LNCaP clone FGC (cell line): ENCODE measurements at regions not wholly inside any gene's neighbourhood (a gene's known extent, or its start where the extent isn't known, plus 50 kb on each side); places are given as distances from the start of the nearest gene placed in this dataset.

ENCODE experiments used
- DNase-seq: peaks from one replicate; pipeline ENCODE4 v3.0.0-alpha.2; 2011; ENCODE audit warnings: low read depth
- H3K4me3 ChIP-seq: 2 replicates; pipeline ENCODE4 v1.5.1; 2011; ENCODE audit warnings: mild to moderate bottlenecking, low read depth, low read length, control low read depth
- TF ChIP-seq, protein P1 (sequence below): IDR thresholded peaks from 2 replicates; pipeline ENCODE4 v1.5.1; 2012; ENCODE audit warnings: mild to moderate bottlenecking; ENCODE audit not compliant: control insufficient read depth, insufficient read depth; ENCODE audit errors: extremely low read depth

DNA sequence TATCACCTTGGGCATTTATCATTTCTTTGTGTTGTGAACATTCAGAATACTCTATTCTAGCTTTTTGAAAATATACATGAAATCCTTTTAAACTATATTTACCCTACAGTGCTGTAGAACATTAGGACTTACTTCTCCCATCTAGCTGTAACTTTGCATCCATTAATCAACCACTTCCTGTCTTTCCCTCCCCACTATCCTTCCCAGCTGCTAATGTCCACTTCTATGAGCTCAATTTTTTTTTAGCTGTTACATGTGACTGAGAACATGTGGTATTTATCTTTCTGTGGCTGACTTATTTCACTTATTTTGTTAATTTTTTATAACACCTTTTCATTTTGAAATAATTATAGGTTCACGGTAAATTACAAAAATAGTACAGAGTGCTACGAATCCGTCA lies 136.0 kb downstream of the LMNTD1 start:
- no peak overlapping the region for H3K4me3 ChIP-seq
- TF ChIP-seq, protein P1, sequence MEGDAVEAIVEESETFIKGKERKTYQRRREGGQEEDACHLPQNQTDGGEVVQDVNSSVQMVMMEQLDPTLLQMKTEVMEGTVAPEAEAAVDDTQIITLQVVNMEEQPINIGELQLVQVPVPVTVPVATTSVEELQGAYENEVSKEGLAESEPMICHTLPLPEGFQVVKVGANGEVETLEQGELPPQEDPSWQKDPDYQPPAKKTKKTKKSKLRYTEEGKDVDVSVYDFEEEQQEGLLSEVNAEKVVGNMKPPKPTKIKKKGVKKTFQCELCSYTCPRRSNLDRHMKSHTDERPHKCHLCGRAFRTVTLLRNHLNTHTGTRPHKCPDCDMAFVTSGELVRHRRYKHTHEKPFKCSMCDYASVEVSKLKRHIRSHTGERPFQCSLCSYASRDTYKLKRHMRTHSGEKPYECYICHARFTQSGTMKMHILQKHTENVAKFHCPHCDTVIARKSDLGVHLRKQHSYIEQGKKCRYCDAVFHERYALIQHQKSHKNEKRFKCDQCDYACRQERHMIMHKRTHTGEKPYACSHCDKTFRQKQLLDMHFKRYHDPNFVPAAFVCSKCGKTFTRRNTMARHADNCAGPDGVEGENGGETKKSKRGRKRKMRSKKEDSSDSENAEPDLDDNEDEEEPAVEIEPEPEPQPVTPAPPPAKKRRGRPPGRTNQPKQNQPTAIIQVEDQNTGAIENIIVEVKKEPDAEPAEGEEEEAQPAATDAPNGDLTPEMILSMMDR: no peak
- DNase-seq: no peak

DNA sequence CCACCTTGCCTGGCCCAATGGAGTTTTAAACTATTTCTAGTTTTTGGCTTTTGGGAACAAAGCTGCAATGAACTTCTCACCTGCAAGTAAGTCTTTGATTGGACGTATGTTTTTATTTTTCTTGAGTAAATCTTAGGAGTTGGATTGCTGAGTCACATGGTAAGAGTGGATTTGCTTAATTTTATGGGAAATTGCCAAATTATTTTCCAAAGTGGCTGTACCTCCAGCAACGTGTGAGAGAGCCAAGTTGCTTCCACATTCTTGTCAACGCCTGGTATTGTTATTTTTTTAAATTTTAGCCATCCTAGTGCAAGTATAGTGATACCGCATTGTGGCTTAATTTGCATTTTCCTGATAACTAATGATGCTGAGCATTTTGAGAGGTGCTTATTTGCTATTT lies 136.6 kb downstream of the LMNTD1 start:
- TF ChIP-seq, protein P1: no peak
- no peak for DNase-seq
- no peak overlapping the region for H3K4me3 ChIP-seq

DNA sequence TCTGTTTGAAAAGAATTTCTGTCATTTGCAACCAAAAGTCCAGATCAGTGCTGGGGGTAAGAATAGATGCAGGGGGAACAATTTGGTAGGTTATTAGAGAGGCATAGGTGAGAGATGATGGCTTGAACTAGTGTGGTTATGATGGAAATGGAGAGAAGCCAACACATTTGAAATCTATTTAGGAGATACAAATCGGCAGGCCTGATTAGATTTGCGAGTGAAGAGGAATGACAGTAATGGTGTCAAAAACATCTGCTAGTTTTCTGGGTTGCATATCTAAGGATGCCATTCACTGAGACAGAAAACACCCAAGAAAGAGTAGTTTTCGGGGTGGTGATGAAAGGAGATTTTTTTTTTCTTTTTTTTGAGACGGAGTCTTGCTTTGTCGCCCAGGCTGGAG lies 138.1 kb downstream of the LMNTD1 start:
- TF ChIP-seq, protein P1: no peak
- no peak for DNase-seq
- no peak overlapping the region for H3K4me3 ChIP-seq

DNA sequence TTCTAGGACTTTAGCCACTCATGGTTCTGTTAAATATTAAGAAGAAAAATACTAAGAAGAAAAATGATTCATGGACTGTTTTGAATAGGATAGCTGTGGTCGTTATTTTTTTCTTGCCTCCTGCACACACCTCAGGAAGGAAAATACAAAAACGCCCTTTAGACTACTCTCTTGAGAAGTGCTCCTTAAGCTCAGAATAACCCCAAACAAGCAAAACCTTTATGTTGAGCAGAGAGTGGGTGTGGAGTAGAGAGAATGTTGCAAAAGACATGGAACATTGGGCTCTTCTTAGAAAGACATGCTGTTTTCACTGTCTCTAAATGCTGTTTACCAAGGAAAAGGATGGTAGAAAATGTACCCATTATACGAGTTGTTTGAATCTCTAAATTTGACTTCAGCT lies 140.3 kb downstream of the LMNTD1 start:
- no peak for DNase-seq
- TF ChIP-seq, protein P1: no peak
- no peak overlapping the region for H3K4me3 ChIP-seq

DNA sequence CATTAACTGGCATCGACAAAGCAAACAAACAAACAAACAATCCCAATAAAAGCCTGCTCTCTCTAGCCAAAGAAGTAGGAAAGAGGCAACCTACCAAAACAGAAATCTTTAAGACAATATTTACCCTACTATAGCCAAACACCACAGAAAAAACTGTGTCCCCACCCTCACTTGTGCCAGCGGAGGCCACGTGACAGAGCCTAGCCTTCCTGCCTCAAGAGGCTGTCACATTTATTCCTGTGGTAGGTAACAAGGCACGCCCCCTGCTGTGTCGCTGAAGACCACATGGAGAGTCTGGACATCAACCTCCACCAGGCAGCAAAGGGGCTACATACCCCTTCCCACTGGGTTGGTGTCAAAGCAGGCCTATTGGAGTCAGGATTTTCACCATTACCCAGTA lies 148.1 kb downstream of the LMNTD1 start:
- peak; percentile 54 for DNase-seq
- H3K4me3 ChIP-seq: peak overlapping the region; percentile 30
- TF ChIP-seq, protein P1: 0 out of 2 replicates have a peak, but pooled peaks have one; percentile 13

DNA sequence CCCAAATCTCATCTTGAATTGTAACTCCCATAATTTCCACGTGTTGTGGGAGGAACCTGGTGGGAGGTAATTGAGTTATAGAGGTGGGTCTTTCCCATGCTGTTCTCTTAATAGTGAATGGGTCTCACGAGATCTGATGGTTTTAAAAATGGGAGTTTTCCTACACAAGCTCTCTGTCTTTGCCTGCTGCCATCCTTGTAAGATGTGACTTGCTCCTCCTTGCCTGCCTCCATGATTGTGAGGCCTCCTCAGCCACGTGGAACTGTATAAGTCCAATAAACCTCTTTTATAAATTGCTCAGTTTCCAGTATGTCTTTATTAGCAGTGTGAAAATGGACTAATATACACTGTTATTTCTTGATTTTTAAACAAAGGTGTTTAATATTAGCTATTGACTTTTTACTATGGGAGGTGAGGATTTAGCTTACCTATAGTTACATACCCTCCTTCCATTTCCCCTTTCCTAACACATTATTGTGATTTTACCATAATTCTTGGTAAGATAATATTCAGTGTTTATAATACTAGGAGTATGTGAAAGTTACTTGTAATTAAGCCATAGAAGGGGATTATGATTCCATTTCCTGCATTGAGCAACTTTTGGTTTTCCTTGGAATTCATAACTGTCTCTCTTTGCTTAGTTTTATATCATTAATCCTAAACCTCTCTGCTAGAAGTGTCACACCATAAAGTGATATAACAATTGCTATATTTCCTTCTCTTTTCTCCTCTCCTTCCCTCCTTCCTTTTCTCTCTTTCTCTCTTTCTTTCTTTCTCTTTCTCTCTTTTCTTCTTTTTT lies 151.0 kb upstream of the KRAS start:
- TF ChIP-seq, protein P1: no peak
- DNase-seq: no peak
- H3K4me3 ChIP-seq: no peak overlapping the region

DNA sequence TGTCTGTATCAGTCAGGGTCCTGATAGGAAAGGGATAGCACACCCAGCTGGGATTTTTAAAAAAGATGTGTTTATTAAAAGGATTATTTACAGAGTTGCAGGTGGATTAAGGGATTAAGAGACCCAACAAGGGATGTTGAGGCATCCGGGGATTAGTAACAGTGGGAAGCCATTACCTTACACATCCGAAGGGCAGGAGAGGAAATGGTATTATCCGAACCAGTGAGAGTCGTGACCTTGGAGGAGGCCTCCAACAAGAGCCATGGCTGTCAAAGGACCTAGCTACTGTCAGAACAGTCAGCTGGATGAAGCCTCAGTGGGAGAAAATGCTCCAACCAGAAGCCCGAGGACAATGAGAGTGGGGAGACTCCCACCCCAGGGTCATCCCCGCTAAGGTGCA lies 146.3 kb upstream of the KRAS start:
- TF ChIP-seq, protein P1: no peak
- DNase-seq: no peak

More for the DNA sequence above, 146.3 kb upstream of the KRAS start:
- no peak overlapping the region for H3K4me3 ChIP-seq
